ENCODE measurements at regions not wholly inside any gene's neighbourhood (a gene's known extent, or its start where the extent isn't known, plus 50 kb on each side); places are given as distances from the start of the nearest gene placed in this dataset.

GRCh38 chr5:147989994-147990393, 73.8 kb upstream of the SPINK5 start:
- H3K4me1 ChIP-seq (ENCODE audit: control insufficient read depth, insufficient read depth, low read length), result no peaks in the 10 kb centered on the region
- no peak overlapping the region for H3K4me3 ChIP-seq (ENCODE audit: low read depth, low read length)
- H3K27ac ChIP-seq (ENCODE audit: low read depth, low read length), result no peak overlapping the region
- no peaks in the 10 kb centered on the region for H3K36me3 ChIP-seq (ENCODE audit: control insufficient read depth, insufficient read depth, low read length)
- H3K9me3 ChIP-seq (ENCODE audit: control insufficient read depth, insufficient read depth, low read length), result no peaks in the 10 kb centered on the region
- no peak for DNase-seq (ENCODE audit: low read depth in 4 of 6, low spot score in 6 of 6)
- no peaks in the 10 kb centered on the region for H3K27me3 ChIP-seq (ENCODE audit: control insufficient read depth, insufficient read depth, low read length)

DNA sequence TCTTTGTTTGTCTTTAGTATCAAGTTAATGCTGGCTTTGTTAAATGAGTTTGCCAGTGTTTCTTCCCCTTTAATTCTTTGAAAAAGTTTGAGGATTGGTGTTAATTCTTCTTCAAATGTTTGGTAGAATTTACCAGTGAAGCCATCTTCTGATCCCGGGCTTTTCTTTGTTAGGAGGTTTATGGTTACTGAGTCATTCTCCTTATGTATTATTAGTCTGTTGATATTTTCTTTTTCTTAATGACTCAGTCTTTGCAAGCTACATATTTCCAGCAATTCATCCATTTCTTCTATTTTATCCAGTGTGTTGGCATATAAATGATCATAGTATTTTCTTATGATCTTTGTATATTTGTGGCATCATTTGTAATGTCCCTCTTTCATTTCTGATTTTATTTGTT, 74.5 kb upstream of the SPINK5 start:
- WGBS (ENCODE audit: insufficient coverage), result no CpG with 5 or more reads among the region's 1 CpG
- DNase-seq (ENCODE audit: low read depth in 4 of 6, low spot score in 6 of 6), result no peak
- Histone ChIP-seq H3K4me3 (ENCODE audit: low read depth, low read length) (no peak overlapping the region), H3K9me3 (ENCODE audit: control insufficient read depth, insufficient read depth, low read length) (no peaks in the 10 kb centered on the region), H3K36me3 (ENCODE audit: control insufficient read depth, insufficient read depth, low read length) (no peaks in the 10 kb centered on the region), H3K27me3 (ENCODE audit: control insufficient read depth, insufficient read depth, low read length) (no peaks in the 10 kb centered on the region), H3K4me1 (ENCODE audit: control insufficient read depth, insufficient read depth, low read length) (no peaks in the 10 kb centered on the region), H3K27ac (ENCODE audit: low read depth, low read length) (no peak overlapping the region)

DNA sequence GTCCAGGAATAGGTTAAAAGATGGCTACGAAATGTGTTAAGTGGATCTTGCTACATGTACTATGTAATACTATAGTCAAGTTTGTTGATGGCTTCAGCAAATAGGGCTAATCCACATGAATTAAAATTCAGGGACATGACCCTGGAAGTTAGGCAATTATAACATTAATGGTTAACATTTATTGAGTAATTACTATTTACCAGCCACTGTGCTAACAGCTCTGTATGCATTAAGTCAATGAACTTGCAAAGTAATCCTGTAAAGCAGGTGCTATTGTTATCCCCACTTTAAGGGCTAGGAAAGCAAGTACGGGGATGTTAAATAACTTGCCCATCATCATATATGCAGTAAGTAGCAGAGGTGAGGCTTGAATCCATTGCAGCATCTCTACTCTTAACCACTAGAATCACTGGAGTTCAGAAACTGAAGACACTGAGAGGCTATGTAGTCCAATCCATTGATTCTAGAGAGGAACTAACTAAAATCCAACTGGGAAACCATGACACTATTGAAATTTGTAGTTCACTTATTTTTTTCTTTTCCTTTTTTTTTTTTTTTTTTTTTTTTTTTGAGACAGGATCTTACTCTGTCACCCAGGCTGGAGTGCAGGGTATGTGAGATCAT, 77.5 kb upstream of the SPINK5 start:
- H3K27me3 ChIP-seq (ENCODE audit: control insufficient read depth, insufficient read depth, low read length), result no peaks in the 10 kb centered on the region
- no peaks in the 10 kb centered on the region for H3K4me1 ChIP-seq (ENCODE audit: control insufficient read depth, insufficient read depth, low read length)
- no peaks in the 10 kb centered on the region for H3K36me3 ChIP-seq (ENCODE audit: control insufficient read depth, insufficient read depth, low read length)
- H3K9me3 ChIP-seq (ENCODE audit: control insufficient read depth, insufficient read depth, low read length), result no peaks in the 10 kb centered on the region
- no peak overlapping the region for H3K4me3 ChIP-seq (ENCODE audit: low read depth, low read length)
- no CpG with 5 or more reads among the region's 2 CpGs for WGBS (ENCODE audit: insufficient coverage)
- no peak for DNase-seq (ENCODE audit: low read depth in 4 of 6, low spot score in 6 of 6)
- H3K27ac ChIP-seq (ENCODE audit: low read depth, low read length), result no peak overlapping the region

- H3K27ac ChIP-seq (ENCODE audit: low read depth, low read length), result no peak overlapping the region
- peak in 5 of 6 donors; percentile 1 to 82 (median 7) for DNase-seq (ENCODE audit: low read depth in 4 of 6, low spot score in 6 of 6)
These were observed 78.2 kb upstream of the SPINK5 start for GRCh38 chr5:147985608-147986007.

DNA sequence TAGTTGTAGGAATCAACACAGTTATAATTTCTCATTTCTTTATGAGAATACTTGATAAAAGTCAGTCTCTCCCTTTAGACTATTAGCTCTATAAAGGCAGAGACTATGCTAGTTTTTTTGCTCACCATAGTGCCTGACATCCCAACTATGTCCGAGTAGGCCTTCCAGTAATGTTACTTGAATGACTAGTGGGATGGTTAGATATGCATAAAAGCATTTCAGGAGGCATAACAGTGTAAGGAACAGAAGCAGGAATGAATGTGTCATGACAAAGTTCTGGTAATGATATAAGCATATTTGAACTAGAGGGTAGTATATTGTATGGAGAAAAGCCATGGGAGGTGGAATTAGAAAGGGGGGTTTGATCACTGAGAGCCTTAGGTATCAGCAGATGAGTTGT, 77.4 kb upstream of the C5orf46 start:
- no peak for DNase-seq (ENCODE audit: low read depth in 4 of 6, low spot score in 6 of 6)
- Histone ChIP-seq H3K27me3 (ENCODE audit: control insufficient read depth, insufficient read depth, low read length) (no peaks in the 10 kb centered on the region), H3K4me1 (ENCODE audit: control insufficient read depth, insufficient read depth, low read length) (no peaks in the 10 kb centered on the region), H3K9me3 (ENCODE audit: control insufficient read depth, insufficient read depth, low read length) (no peaks in the 10 kb centered on the region), H3K27ac (ENCODE audit: low read depth, low read length) (no peak overlapping the region), H3K4me3 (ENCODE audit: low read depth, low read length) (no peak overlapping the region), H3K36me3 (ENCODE audit: control insufficient read depth, insufficient read depth, low read length) (no peaks in the 10 kb centered on the region)
- no CpG with 5 or more reads among the region's 1 CpG for WGBS (ENCODE audit: insufficient coverage)

More at GRCh38 chr5:147985608-147986007, 78.2 kb upstream of the SPINK5 start:
- Histone ChIP-seq H3K4me3 (ENCODE audit: low read depth, low read length) (no peak overlapping the region), H3K27me3 (ENCODE audit: control insufficient read depth, insufficient read depth, low read length) (no peaks in the 10 kb centered on the region), H3K36me3 (ENCODE audit: control insufficient read depth, insufficient read depth, low read length) (no peaks in the 10 kb centered on the region), H3K4me1 (ENCODE audit: control insufficient read depth, insufficient read depth, low read length) (no peaks in the 10 kb centered on the region), H3K9me3 (ENCODE audit: control insufficient read depth, insufficient read depth, low read length) (no peaks in the 10 kb centered on the region)
- 73% methylated on average over 5 of the region's 5 CpGs for WGBS (ENCODE audit: insufficient coverage)

DNA sequence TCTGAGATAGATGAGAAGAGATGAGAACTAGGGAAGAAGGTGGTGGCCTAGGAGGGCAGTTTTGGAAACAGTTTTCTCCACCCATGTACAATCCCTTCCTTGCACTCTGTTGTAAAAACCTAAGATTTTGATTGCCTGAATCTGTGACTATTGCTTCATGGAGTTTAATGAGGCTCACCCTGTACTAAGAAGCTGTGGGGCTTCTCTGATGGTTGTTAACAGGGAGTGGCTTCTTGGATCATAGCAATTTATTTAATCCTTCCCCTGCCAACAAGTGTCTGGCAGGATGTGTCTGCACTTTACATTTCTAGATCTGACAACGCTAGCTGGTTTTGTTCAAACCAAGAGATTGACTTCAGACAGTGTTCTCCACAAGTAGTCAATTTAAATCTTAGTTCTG, 74.7 kb upstream of the C5orf46 start:
- Histone ChIP-seq H3K9me3 (ENCODE audit: control insufficient read depth, insufficient read depth, low read length) (no peaks in the 10 kb centered on the region), H3K27me3 (ENCODE audit: control insufficient read depth, insufficient read depth, low read length) (no peaks in the 10 kb centered on the region), H3K4me3 (ENCODE audit: low read depth, low read length) (no peak overlapping the region), H3K36me3 (ENCODE audit: control insufficient read depth, insufficient read depth, low read length) (no peaks in the 10 kb centered on the region), H3K4me1 (ENCODE audit: control insufficient read depth, insufficient read depth, low read length) (no peaks in the 10 kb centered on the region), H3K27ac (ENCODE audit: low read depth, low read length) (no peak overlapping the region)
- DNase-seq (ENCODE audit: low read depth in 4 of 6, low spot score in 6 of 6), result no peak
- no CpG with 5 or more reads among the region's 1 CpG for WGBS (ENCODE audit: insufficient coverage)

DNA sequence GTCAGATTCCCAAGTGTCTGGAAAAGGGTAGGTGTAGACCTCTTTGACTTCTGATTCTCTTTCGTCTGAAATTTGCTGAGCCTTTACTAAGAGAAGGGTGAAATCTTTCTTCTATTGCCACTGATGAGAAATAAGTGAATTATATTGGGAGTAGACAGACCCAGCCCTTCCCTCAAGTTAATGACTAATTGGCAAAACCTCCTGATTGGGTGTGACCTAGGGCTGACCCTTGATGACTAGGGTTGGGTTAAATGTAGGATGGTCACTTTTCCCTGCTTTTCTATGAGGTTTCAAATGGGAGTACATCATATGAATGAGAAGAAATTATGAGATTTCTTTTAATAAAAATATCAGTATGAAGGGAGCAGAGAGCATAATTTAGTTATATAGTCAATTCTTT, 73.4 kb upstream of the C5orf46 start:
- Histone ChIP-seq H3K27ac (ENCODE audit: low read depth, low read length) (no peak overlapping the region), H3K36me3 (ENCODE audit: control insufficient read depth, insufficient read depth, low read length) (no peaks in the 10 kb centered on the region), H3K9me3 (ENCODE audit: control insufficient read depth, insufficient read depth, low read length) (no peaks in the 10 kb centered on the region), H3K27me3 (ENCODE audit: control insufficient read depth, insufficient read depth, low read length) (no peaks in the 10 kb centered on the region), H3K4me3 (ENCODE audit: low read depth, low read length) (no peak overlapping the region), H3K4me1 (ENCODE audit: control insufficient read depth, insufficient read depth, low read length) (no peaks in the 10 kb centered on the region)
- DNase-seq (ENCODE audit: low read depth in 4 of 6, low spot score in 6 of 6), result no peak
- 100% methylated on average over 1 of the region's 1 CpG for WGBS (ENCODE audit: insufficient coverage)

- H3K36me3 ChIP-seq (ENCODE audit: control insufficient read depth, insufficient read depth, low read length), result no peaks in the 10 kb centered on the region
- H3K4me3 ChIP-seq (ENCODE audit: low read depth, low read length), result no peak overlapping the region
- no peak overlapping the region for H3K27ac ChIP-seq (ENCODE audit: low read depth, low read length)
- DNase-seq (ENCODE audit: low read depth in 4 of 6, low spot score in 6 of 6), result no peak
- no peaks in the 10 kb centered on the region for H3K9me3 ChIP-seq (ENCODE audit: control insufficient read depth, insufficient read depth, low read length)
- no peaks in the 10 kb centered on the region for H3K27me3 ChIP-seq (ENCODE audit: control insufficient read depth, insufficient read depth, low read length)
- WGBS (ENCODE audit: insufficient coverage), result 100% methylated on average over 2 of the region's 7 CpGs
- no peaks in the 10 kb centered on the region for H3K4me1 ChIP-seq (ENCODE audit: control insufficient read depth, insufficient read depth, low read length)
These were observed 65.9 kb upstream of the C5orf46 start for GRCh38 chr5:147972076-147972840.

GRCh38 chr5:147971472-147971871, 65.1 kb upstream of the C5orf46 start:
- H3K9me3 ChIP-seq (ENCODE audit: control insufficient read depth, insufficient read depth, low read length), result no peaks in the 10 kb centered on the region
- H3K27ac ChIP-seq (ENCODE audit: low read depth, low read length), result no peak overlapping the region
- DNase-seq (ENCODE audit: low read depth in 4 of 6, low spot score in 6 of 6), result no peak
- no CpG with 5 or more reads among the region's 2 CpGs for WGBS (ENCODE audit: insufficient coverage)
- H3K4me3 ChIP-seq (ENCODE audit: low read depth, low read length), result no peak overlapping the region
- H3K27me3 ChIP-seq (ENCODE audit: control insufficient read depth, insufficient read depth, low read length), result no peaks in the 10 kb centered on the region
- H3K36me3 ChIP-seq (ENCODE audit: control insufficient read depth, insufficient read depth, low read length), result no peaks in the 10 kb centered on the region
- H3K4me1 ChIP-seq (ENCODE audit: control insufficient read depth, insufficient read depth, low read length), result no peaks in the 10 kb centered on the region

DNA sequence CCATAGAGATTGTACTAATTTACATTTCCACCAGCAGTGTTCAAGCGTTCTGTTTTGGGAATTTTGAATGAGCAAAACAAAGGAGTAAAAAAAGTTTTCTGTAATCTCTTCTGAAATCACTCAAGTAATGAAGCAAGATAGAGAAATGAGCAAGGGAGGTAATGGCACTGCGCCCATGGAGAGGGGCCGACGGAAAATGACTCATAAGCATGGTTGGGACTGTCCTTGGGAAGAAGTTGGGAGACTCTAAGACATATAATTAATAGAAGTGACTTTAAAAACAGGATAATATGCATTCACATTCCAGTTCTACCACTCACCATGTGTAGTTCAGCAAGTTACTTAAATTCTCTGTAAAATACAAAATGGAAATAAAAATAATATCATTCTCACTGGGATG, 62.5 kb upstream of the C5orf46 start:
- WGBS (ENCODE audit: insufficient coverage), result no CpG with 5 or more reads among the region's 4 CpGs
- no peak for DNase-seq (ENCODE audit: low read depth in 4 of 6, low spot score in 6 of 6)
- Histone ChIP-seq H3K9me3 (ENCODE audit: control insufficient read depth, insufficient read depth, low read length) (no peaks in the 10 kb centered on the region), H3K36me3 (ENCODE audit: control insufficient read depth, insufficient read depth, low read length) (no peaks in the 10 kb centered on the region), H3K27me3 (ENCODE audit: control insufficient read depth, insufficient read depth, low read length) (no peaks in the 10 kb centered on the region), H3K4me1 (ENCODE audit: control insufficient read depth, insufficient read depth, low read length) (no peaks in the 10 kb centered on the region), H3K27ac (ENCODE audit: low read depth, low read length) (no peak overlapping the region), H3K4me3 (ENCODE audit: low read depth, low read length) (no peak overlapping the region)

Measured in spinal cord (tissue), 9 donors.